ENCODE measurements at regions not wholly inside any gene's neighbourhood (a gene's known extent, or its start where the extent isn't known, plus 50 kb on each side); places are given as distances from the start of the nearest gene placed in this dataset.

DNA sequence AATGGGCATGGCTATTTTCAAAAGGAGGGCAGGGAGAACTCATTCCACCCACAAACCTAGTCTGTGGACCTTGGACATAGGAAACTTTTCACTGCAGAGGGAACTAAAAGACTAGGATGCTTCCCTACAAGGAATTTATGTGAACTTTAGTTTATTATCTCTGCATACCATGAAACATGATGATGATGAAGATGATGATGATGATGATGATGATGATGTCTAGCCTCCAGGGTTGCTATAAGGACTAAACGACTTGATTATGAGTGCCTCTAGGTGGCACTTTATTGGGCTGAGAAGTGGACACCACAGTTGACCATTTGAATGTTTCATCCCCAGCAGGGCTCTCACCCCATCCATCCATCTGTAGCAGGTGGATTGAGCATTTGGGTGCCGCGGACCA, 260.0 kb upstream of the TCF4 start:
- TF ChIP-seq, protein P1, sequence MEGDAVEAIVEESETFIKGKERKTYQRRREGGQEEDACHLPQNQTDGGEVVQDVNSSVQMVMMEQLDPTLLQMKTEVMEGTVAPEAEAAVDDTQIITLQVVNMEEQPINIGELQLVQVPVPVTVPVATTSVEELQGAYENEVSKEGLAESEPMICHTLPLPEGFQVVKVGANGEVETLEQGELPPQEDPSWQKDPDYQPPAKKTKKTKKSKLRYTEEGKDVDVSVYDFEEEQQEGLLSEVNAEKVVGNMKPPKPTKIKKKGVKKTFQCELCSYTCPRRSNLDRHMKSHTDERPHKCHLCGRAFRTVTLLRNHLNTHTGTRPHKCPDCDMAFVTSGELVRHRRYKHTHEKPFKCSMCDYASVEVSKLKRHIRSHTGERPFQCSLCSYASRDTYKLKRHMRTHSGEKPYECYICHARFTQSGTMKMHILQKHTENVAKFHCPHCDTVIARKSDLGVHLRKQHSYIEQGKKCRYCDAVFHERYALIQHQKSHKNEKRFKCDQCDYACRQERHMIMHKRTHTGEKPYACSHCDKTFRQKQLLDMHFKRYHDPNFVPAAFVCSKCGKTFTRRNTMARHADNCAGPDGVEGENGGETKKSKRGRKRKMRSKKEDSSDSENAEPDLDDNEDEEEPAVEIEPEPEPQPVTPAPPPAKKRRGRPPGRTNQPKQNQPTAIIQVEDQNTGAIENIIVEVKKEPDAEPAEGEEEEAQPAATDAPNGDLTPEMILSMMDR (IDR thresholded peaks at IDR 0.05; ENCODE audit: insufficient read depth, low read depth, low read length), result no peak
- no peak for TF ChIP-seq EZH2 (IDR thresholded peaks at IDR 0.05; ENCODE audit: insufficient read depth, low read length)
